ENCODE measurements at regions not wholly inside any gene's neighbourhood (a gene's known extent, or its start where the extent isn't known, plus 50 kb on each side); places are given as distances from the start of the nearest gene placed in this dataset.

DNA sequence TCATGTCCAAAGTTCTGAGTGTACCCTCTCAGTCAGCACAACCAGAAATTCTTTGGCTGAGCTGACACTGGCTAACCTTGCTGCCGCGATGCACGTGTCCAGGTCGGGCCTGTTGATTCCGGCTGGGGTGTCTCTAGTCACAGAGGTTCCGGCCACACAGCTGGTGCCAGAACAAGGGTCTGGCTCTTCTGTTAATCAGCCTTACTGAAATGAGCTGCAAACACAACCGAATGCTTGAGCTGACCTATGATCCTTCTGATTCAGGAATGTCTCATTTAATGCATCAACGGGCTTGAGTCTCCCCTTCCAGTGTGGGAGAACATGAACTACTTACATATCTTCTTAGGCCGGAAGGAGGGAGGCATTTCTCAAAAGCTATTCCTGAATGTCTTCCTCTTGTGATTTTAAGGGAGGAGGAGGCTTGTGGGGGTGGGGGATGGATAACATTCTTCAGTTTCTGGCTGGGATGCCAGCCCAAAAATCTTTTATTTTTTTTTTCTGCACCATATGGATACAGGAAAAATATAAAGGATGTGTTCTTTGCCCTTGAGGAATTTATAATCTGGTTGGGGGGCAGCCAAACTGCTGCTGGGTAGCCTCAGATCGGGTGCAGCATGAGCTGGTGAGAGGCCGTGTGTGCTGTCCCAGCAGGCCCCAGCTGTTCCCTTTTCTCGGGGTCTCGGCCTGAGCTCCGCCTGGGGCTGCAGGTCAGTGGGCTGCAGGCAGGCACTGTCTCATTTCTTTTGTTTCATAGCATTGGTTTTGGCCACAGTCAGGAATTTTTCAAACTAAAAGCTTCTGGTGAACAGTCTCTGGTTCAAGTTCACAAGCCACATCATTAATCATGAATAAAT lies 319.1 kb upstream of the TBL1XR1 start:
- H2AFZ ChIP-seq (ENCODE audit: low read length): peak overlapping the region; percentile 66
- no peak overlapping the region for H3K9ac ChIP-seq (ENCODE audit: low read depth, low read length, poor library complexity, severe bottlenecking)
- no peak overlapping the region for H3K4me2 ChIP-seq (ENCODE audit: low read depth, low read length, poor library complexity, severe bottlenecking)

DNA sequence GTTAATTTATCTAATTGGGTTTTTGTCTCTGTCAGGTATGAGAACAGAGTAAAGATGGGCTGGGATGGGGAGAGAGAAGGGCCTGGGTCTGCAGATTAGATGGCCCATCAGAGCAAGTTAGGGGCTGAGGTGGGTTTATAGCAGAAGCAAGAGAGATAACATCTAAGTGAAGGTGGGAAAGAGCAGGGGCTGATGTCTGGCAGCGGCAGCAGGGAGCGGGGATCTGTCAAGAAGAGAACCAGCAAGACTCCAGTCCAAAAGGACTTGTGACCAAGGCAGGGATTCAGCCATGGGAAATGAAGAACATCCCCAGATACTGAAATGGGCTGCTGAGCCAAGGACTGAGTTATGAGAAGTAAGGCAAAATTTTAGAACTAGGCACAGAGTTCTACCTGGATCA lies 320.6 kb upstream of the TBL1XR1 start:
- H3K9me2 ChIP-seq (replicated peaks; ENCODE audit: low read depth, low read length): no peaks in the 10 kb centered on the region
- H3K79me2 ChIP-seq (ENCODE audit: insufficient read depth, low read length): no peaks in the 10 kb centered on the region
- no peak overlapping the region for H3K9ac ChIP-seq (ENCODE audit: low read depth, low read length, poor library complexity, severe bottlenecking)
- no peak overlapping the region for H3K4me2 ChIP-seq (ENCODE audit: low read depth, low read length, poor library complexity, severe bottlenecking)
- TF ChIP-seq, protein P1, sequence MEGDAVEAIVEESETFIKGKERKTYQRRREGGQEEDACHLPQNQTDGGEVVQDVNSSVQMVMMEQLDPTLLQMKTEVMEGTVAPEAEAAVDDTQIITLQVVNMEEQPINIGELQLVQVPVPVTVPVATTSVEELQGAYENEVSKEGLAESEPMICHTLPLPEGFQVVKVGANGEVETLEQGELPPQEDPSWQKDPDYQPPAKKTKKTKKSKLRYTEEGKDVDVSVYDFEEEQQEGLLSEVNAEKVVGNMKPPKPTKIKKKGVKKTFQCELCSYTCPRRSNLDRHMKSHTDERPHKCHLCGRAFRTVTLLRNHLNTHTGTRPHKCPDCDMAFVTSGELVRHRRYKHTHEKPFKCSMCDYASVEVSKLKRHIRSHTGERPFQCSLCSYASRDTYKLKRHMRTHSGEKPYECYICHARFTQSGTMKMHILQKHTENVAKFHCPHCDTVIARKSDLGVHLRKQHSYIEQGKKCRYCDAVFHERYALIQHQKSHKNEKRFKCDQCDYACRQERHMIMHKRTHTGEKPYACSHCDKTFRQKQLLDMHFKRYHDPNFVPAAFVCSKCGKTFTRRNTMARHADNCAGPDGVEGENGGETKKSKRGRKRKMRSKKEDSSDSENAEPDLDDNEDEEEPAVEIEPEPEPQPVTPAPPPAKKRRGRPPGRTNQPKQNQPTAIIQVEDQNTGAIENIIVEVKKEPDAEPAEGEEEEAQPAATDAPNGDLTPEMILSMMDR (conservative IDR thresholded peaks at IDR 0.05; ENCODE audit: low read length): no peak
- TF ChIP-seq EZH2phosphoT487 (IDR thresholded peaks at IDR 0.05; ENCODE audit: borderline replicate concordance): no peak
- no peaks in the 10 kb centered on the region for H3K27me3 ChIP-seq (ENCODE audit: insufficient read depth, low read length, poor library complexity, severe bottlenecking)
- H3K4me1 ChIP-seq (ENCODE audit: insufficient read depth, low read length, poor library complexity, severe bottlenecking): peaks cover 21% of the 10 kb centered on the region
- no peaks in the 10 kb centered on the region for H4K20me1 ChIP-seq (ENCODE audit: insufficient read depth, low read length, poor library complexity, severe bottlenecking)
- H3F3A ChIP-seq (ENCODE audit: low read depth): no peaks in the 10 kb centered on the region
- no peak overlapping the region for H2AFZ ChIP-seq (ENCODE audit: low read length)
- H3K4me3 ChIP-seq (ENCODE audit: low read length, poor library complexity, severe bottlenecking): no peak overlapping the region
- no peaks in the 10 kb centered on the region for H3K36me3 ChIP-seq (ENCODE audit: insufficient read depth, low read length)
- no peaks in the 10 kb centered on the region for H3K9me3 ChIP-seq (ENCODE audit: insufficient read depth, low read depth, low read length)

More for the DNA sequence above, 319.1 kb upstream of the TBL1XR1 start:
- Histone ChIP-seq H3K79me2 (ENCODE audit: insufficient read depth, low read length) (no peaks in the 10 kb centered on the region), H3F3A (ENCODE audit: low read depth) (no peaks in the 10 kb centered on the region), H3K9me2 (replicated peaks; ENCODE audit: low read depth, low read length) (no peaks in the 10 kb centered on the region), H4K20me1 (ENCODE audit: insufficient read depth, low read length, poor library complexity, severe bottlenecking) (no peaks in the 10 kb centered on the region), H3K4me3 (ENCODE audit: low read length, poor library complexity, severe bottlenecking) (no peak overlapping the region), H3K27me3 (ENCODE audit: insufficient read depth, low read length, poor library complexity, severe bottlenecking) (no peaks in the 10 kb centered on the region), H3K4me1 (ENCODE audit: insufficient read depth, low read length, poor library complexity, severe bottlenecking) (peaks cover 21% of the 10 kb centered on the region), H3K36me3 (ENCODE audit: insufficient read depth, low read length) (no peaks in the 10 kb centered on the region), H3K9me3 (ENCODE audit: insufficient read depth, low read depth, low read length) (no peaks in the 10 kb centered on the region)
- TF ChIP-seq EZH2phosphoT487 (IDR thresholded peaks at IDR 0.05; ENCODE audit: borderline replicate concordance): no peak
- TF ChIP-seq, protein P1 (conservative IDR thresholded peaks at IDR 0.05; ENCODE audit: low read length): no peak

DNA sequence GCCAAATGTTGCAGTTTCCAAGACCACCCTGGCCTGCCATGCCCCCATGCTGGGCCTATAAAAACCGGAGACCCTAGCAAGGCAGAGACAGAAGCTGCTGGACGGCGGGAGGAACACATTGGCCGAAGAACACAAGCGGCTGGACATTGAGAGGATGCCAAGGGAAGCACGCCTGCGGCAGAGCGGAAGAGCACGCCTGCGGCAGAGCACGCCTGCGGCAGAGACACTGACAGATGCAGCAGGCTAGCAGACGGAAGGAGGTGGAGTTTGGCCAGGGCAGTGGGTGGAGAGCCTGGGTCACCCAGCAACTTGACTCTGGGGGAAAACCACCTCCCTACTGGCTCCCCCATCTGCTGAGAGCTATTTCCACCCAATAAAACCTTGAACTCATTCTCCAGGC lies 322.3 kb upstream of the TBL1XR1 start:
- Histone ChIP-seq H3K79me2 (ENCODE audit: insufficient read depth, low read length) (no peaks in the 10 kb centered on the region), H3K9ac (ENCODE audit: low read depth, low read length, poor library complexity, severe bottlenecking) (no peak overlapping the region), H2AFZ (ENCODE audit: low read length) (no peak overlapping the region), H3K9me3 (ENCODE audit: insufficient read depth, low read depth, low read length) (no peaks in the 10 kb centered on the region), H3K4me3 (ENCODE audit: low read length, poor library complexity, severe bottlenecking) (no peak overlapping the region), H3F3A (ENCODE audit: low read depth) (no peaks in the 10 kb centered on the region), H3K36me3 (ENCODE audit: insufficient read depth, low read length) (no peaks in the 10 kb centered on the region), H3K4me2 (ENCODE audit: low read depth, low read length, poor library complexity, severe bottlenecking) (no peak overlapping the region), H3K4me1 (ENCODE audit: insufficient read depth, low read length, poor library complexity, severe bottlenecking) (peaks cover 25% of the 10 kb centered on the region), H3K27me3 (ENCODE audit: insufficient read depth, low read length, poor library complexity, severe bottlenecking) (no peaks in the 10 kb centered on the region), H4K20me1 (ENCODE audit: insufficient read depth, low read length, poor library complexity, severe bottlenecking) (no peaks in the 10 kb centered on the region), H3K9me2 (replicated peaks; ENCODE audit: low read depth, low read length) (no peaks in the 10 kb centered on the region)
- TF ChIP-seq, protein P1 (conservative IDR thresholded peaks at IDR 0.05; ENCODE audit: low read length): no peak
- TF ChIP-seq EZH2phosphoT487 (IDR thresholded peaks at IDR 0.05; ENCODE audit: borderline replicate concordance): no peak

All from Loucy (cell line).